Loucy (cell line): ENCODE measurements at regions not wholly inside any gene's neighbourhood (a gene's known extent, or its start where the extent isn't known, plus 50 kb on each side); places are given as distances from the start of the nearest gene placed in this dataset.

ENCODE experiments used
- EZH2phosphoT487 ChIP-seq: fragments of 200-600 bp; IDR thresholded peaks from 2 replicates; pipeline ENCODE4 v1.6.1; 2018; ENCODE audit warnings: antibody characterized with exemption, mild to moderate bottlenecking, moderate library complexity, borderline replicate concordance
- TF ChIP-seq, protein P1 (sequence below): fragments of 200-600 bp; sonication (generic); conservative IDR thresholded peaks from 2 replicates; pipeline ENCODE4 v1.5.1; 2014; ENCODE audit warnings: mild to moderate bottlenecking, antibody characterized with exemption, low read length

DNA sequence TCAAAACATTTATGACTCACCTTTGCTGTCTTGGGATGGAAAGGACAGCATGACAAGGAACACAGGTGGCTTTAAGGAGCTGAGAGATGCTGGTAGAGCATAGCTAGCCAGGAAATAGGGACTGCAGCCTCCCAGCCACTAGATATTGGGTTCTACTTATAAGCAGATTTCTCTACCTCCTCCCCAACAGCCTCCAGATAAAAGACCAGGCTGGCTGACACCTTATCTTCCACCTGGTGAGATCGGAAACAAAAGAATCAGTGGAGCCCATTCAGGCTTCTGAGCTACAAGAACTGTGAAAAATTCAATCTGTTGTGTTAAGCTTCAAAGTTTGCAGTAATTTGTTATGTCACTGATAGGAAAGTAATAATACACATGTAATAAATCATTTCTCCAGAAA is 1278.5 kb upstream of the ZEB2 start:
- TF ChIP-seq, protein P1, sequence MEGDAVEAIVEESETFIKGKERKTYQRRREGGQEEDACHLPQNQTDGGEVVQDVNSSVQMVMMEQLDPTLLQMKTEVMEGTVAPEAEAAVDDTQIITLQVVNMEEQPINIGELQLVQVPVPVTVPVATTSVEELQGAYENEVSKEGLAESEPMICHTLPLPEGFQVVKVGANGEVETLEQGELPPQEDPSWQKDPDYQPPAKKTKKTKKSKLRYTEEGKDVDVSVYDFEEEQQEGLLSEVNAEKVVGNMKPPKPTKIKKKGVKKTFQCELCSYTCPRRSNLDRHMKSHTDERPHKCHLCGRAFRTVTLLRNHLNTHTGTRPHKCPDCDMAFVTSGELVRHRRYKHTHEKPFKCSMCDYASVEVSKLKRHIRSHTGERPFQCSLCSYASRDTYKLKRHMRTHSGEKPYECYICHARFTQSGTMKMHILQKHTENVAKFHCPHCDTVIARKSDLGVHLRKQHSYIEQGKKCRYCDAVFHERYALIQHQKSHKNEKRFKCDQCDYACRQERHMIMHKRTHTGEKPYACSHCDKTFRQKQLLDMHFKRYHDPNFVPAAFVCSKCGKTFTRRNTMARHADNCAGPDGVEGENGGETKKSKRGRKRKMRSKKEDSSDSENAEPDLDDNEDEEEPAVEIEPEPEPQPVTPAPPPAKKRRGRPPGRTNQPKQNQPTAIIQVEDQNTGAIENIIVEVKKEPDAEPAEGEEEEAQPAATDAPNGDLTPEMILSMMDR, result no peak
- no peak for TF ChIP-seq EZH2phosphoT487
